Neuronal stem cell (in vitro differentiated cells): ENCODE measurements at regions not wholly inside any gene's neighbourhood (a gene's known extent, or its start where the extent isn't known, plus 50 kb on each side); places are given as distances from the start of the nearest gene placed in this dataset.

Source experiments
- DNase-seq: peaks from one replicate; pipeline ENCODE4 v3.0.0-alpha.2; 2013; ENCODE audit warnings: low spot score
- H2AFZ ChIP-seq: one replicate; pipeline ENCODE4 v1.6.1; 2013; ENCODE audit warnings: mild to moderate bottlenecking, low read length, inconsistent platforms
- H2AK5ac ChIP-seq: 2 replicates; pipeline ENCODE4 v1.6.1; 2013; ENCODE audit warnings: low read depth, mild to moderate bottlenecking, inconsistent platforms, low read length, moderate library complexity, mixed read lengths
- H2BK120ac ChIP-seq: 2 replicates; pipeline ENCODE4 v1.6.1; 2013; ENCODE audit warnings: low read depth, mild to moderate bottlenecking, inconsistent platforms, low read length, moderate library complexity, mixed read lengths
- H2BK12ac ChIP-seq: one replicate; pipeline ENCODE4 v1.6.1; 2013; ENCODE audit warnings: low read length, inconsistent platforms
- H2BK15ac ChIP-seq: 2 replicates; pipeline ENCODE4 v1.6.1; 2013; ENCODE audit warnings: mild to moderate bottlenecking, low read length, inconsistent platforms, mixed read lengths
- H2BK5ac ChIP-seq: one replicate; pipeline ENCODE4 v1.6.1; 2013; ENCODE audit warnings: inconsistent platforms, mild to moderate bottlenecking, low read length, moderate library complexity
- H3K14ac ChIP-seq: one replicate; pipeline ENCODE4 v1.6.1; 2013; ENCODE audit warnings: low read length, inconsistent platforms
- H3K18ac ChIP-seq: 2 replicates; pipeline ENCODE4 v1.6.1; 2013; ENCODE audit warnings: low read length, inconsistent platforms
- H3K23ac ChIP-seq: 2 replicates; pipeline ENCODE4 v1.6.1; 2013; ENCODE audit warnings: low read depth, mild to moderate bottlenecking, mixed read lengths, low read length, inconsistent platforms; ENCODE audit not compliant: poor library complexity
- H3K27ac ChIP-seq: replicated peaks from 3 replicates; pipeline ENCODE4 v1.5.1; 2013; ENCODE audit warnings: low read length, inconsistent platforms
- H3K27me3 ChIP-seq, 3 experiments: 2 replicates each; pipeline ENCODE4 v1.6.1; 2013; ENCODE audit warnings: low read length in 3 of 3, mild to moderate bottlenecking in 2 of 3, inconsistent platforms in 1 of 3, low read depth in 1 of 3, mixed read lengths in 1 of 3, moderate library complexity in 1 of 3; ENCODE audit not compliant: control insufficient read depth in 3 of 3, insufficient read depth in 3 of 3
- H3K36me3 ChIP-seq, 2 donors: replicated peaks in 1 of 2; 2 replicates each; pipeline ENCODE4 v1.6.1; 2013; ENCODE audit warnings: low read length in 2 of 2; ENCODE audit not compliant: control insufficient read depth in 2 of 2, insufficient read depth in 2 of 2
- H3K4ac ChIP-seq: 2 replicates; pipeline ENCODE4 v1.6.1; 2013; ENCODE audit warnings: inconsistent platforms, mild to moderate bottlenecking, low read length, moderate library complexity
- H3K4me1 ChIP-seq, 2 donors: 1 replicate in 1 of 2; 2 replicates in 1 of 2; pipeline ENCODE4 v1.6.1; 2013; ENCODE audit warnings: low read length in 2 of 2, low read depth in 1 of 2; ENCODE audit not compliant: control insufficient read depth in 2 of 2, insufficient read depth in 1 of 2
- H3K4me2 ChIP-seq: one replicate; pipeline ENCODE4 v1.6.1; 2013; ENCODE audit warnings: mild to moderate bottlenecking, low read length, inconsistent platforms; ENCODE audit not compliant: insufficient read depth, poor library complexity, severe bottlenecking
- H3K4me3 ChIP-seq, 2 donors: 2 replicates each; pipeline ENCODE4 v1.5.1; 2013; ENCODE audit warnings: low read length in 2 of 2, mild to moderate bottlenecking in 2 of 2, inconsistent platforms in 1 of 2, moderate library complexity in 1 of 2
- H3K79me1 ChIP-seq: one replicate; pipeline ENCODE4 v1.6.1; 2013; ENCODE audit warnings: low read depth, mild to moderate bottlenecking, inconsistent platforms, low read length, moderate library complexity
- H3K9ac ChIP-seq: one replicate; pipeline ENCODE4 v1.6.1; 2013; ENCODE audit warnings: mild to moderate bottlenecking, low read depth, low read length, inconsistent platforms; ENCODE audit not compliant: poor library complexity
- H3K9me3 ChIP-seq, 2 donors: replicated peaks in 1 of 2; 2 replicates each; pipeline versions ENCODE3 to v1.6.1; 2013; ENCODE audit warnings: low read length in 2 of 2, mild to moderate bottlenecking in 2 of 2, inconsistent platforms in 1 of 2, low read depth in 1 of 2, mixed read lengths in 1 of 2, moderate library complexity in 1 of 2; ENCODE audit not compliant: control insufficient read depth in 2 of 2, insufficient read depth in 1 of 2
- H4K8ac ChIP-seq: one replicate; pipeline ENCODE4 v1.6.1; 2013; ENCODE audit warnings: low read depth, mild to moderate bottlenecking, inconsistent platforms, low read length, moderate library complexity
- H4K91ac ChIP-seq: one replicate; pipeline ENCODE4 v1.6.1; 2013; ENCODE audit warnings: low read length, low read depth, mild to moderate bottlenecking, inconsistent platforms; ENCODE audit not compliant: poor library complexity
- WGBS, 2 donors: extraction: QIAGEN DNeasy Blood & Tissue Kit; methylation state at CpG; one replicate each; pipeline ENCODE4 v1.1.7; 2013; ENCODE audit warnings: missing lambda C conversion rate in 2 of 2, mixed read lengths in 1 of 2; ENCODE audit not compliant: insufficient read length in 2 of 2, insufficient replicate concordance in 1 of 2; ENCODE audit errors: extremely low coverage in 2 of 2; 5-methylcytosine and 5-hydroxymethylcytosine counted together

DNA sequence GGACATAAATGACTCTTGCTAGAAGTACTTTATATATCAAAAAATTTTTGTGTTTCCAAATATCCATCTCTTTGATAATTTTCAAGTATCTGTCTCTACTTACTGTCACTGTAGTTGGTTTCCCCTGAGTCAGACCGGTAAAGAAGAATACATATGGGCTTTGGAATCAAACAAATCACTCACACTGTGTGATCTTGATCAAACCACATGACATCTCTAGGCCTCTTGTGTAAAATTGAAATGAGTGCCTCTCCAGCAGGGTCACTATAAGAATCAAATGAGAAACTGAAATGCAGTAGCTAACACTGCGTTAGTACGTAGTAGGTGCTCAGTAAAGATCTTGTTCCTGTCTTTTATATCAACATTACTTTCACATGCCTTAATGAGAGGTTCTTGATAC, 314.6 kb upstream of the STT3B start:
- Histone ChIP-seq H3K9ac (no peak overlapping the region), H2BK12ac (no peak overlapping the region), H4K91ac (no peak overlapping the region), H3K18ac (no peak overlapping the region), H3K79me1 (no peaks in the 10 kb centered on the region), H3K27ac (no peak overlapping the region), H3K4me1 (peaks cover 2 to 5% of the 10 kb centered on the region in 2 donors), H3K4me2 (no peak overlapping the region), H3K4me3 (no peak overlapping the region), H3K23ac (no peak overlapping the region), H2BK120ac (no peak overlapping the region), H4K8ac (no peak overlapping the region), H2BK5ac (no peak overlapping the region), H3K14ac (no peak overlapping the region), H3K4ac (no peak overlapping the region), H3K36me3 (no peaks in the 10 kb centered on the region), H2AK5ac (no peak overlapping the region), H2AFZ (no peak overlapping the region), H3K27me3 (no peaks in the 10 kb centered on the region), H3K9me3 (no peaks in the 10 kb centered on the region), H2BK15ac (no peak overlapping the region)
- no peak for DNase-seq
- WGBS, 2 donors, result no CpG with 5 or more reads among the region's 3 CpGs

DNA sequence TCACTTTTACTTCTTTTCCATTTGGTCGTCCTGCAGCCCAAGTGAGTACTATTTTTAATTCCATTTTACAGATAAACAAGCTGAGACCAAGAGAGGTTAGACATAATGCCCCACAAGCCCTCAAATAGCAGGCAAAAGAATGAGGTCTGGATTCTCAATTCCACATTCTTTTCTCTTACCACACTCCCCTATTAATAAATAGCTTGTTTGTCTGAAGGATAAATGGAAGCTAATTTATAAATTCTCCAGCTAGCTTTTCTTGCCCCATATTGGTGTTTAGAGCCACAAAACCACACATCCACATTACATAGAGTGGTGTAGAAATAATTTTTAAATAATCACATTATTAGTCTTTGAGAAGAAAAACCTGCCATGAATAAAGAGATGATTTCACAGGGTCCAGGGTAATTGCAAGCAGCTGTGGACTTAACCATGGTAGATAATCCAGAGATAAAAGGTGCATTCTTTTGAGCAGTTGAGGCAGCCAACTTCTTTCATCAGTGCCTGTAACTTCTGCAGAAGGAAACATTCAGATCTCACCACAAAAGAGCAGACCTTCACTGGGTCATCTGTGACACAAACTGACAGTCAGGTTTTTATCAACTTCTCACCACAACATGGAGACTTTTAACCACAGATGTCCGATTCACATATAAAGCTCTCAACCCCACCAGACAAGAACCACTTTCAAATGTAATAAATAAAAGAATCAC, 313.4 kb upstream of the STT3B start:
- no peak overlapping the region for H3K4ac ChIP-seq
- H2BK12ac ChIP-seq, result no peak overlapping the region
- no peak for DNase-seq
- H3K36me3 ChIP-seq, result no peaks in the 10 kb centered on the region
- H2BK120ac ChIP-seq, result no peak overlapping the region
- no peaks in the 10 kb centered on the region for H3K79me1 ChIP-seq
- no peak overlapping the region for H2AK5ac ChIP-seq
- no peak overlapping the region for H4K8ac ChIP-seq
- no peak overlapping the region for H3K4me3 ChIP-seq
- no peak overlapping the region for H3K9ac ChIP-seq
- H2BK5ac ChIP-seq, result no peak overlapping the region
- no peak overlapping the region for H3K14ac ChIP-seq
- no CpG with 5 or more reads among the region's 2 CpGs for WGBS, 2 donors
- H3K27ac ChIP-seq, result no peak overlapping the region
- no peaks in the 10 kb centered on the region for H3K27me3 ChIP-seq
- H4K91ac ChIP-seq, result no peak overlapping the region
- no peak overlapping the region for H3K4me2 ChIP-seq
- no peak overlapping the region for H2AFZ ChIP-seq
- peaks cover 2 to 5% of the 10 kb centered on the region in 2 donors for H3K4me1 ChIP-seq
- H2BK15ac ChIP-seq, result no peak overlapping the region
- H3K9me3 ChIP-seq, result no peaks in the 10 kb centered on the region
- no peak overlapping the region for H3K18ac ChIP-seq
- no peak overlapping the region for H3K23ac ChIP-seq

DNA sequence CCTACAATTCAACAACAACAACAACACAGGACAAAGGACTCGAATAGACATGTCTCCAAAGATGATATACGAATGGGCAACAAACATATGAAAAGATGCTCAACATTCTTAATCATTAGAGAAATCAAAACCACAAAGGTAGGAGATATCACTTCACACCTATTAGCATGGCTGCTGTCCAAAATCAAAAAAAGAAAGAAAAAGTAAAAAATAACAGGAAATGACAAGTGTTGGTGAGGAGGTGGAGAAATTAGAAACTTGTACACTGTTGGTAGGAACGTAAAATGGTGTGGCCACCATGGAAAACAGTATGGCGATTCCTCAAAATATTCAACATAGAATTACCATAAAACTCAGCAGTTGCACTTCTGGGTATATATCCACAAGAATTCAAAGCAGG, 312.3 kb upstream of the STT3B start:
- H3K27ac ChIP-seq, result no peak overlapping the region
- H2BK120ac ChIP-seq, result no peak overlapping the region
- H3K4me1 ChIP-seq, result peaks cover 0 to 4% of the 10 kb centered on the region in 2 donors
- DNase-seq, result no peak
- H2BK5ac ChIP-seq, result no peak overlapping the region
- no peaks in the 10 kb centered on the region for H3K9me3 ChIP-seq
- no peaks in the 10 kb centered on the region for H3K27me3 ChIP-seq
- no peaks in the 10 kb centered on the region for H3K79me1 ChIP-seq
- H4K8ac ChIP-seq, result no peak overlapping the region
- H2BK15ac ChIP-seq, result no peak overlapping the region
- no peak overlapping the region for H3K23ac ChIP-seq
- H3K18ac ChIP-seq, result no peak overlapping the region
- no peak overlapping the region for H2BK12ac ChIP-seq
- H2AK5ac ChIP-seq, result no peak overlapping the region
- H4K91ac ChIP-seq, result no peak overlapping the region
- no peak overlapping the region for H3K4me2 ChIP-seq
- no peak overlapping the region for H3K4me3 ChIP-seq
- H2AFZ ChIP-seq, result no peak overlapping the region
- no peak overlapping the region for H3K14ac ChIP-seq
- no peak overlapping the region for H3K4ac ChIP-seq
- no CpG with 5 or more reads among the region's 4 CpGs for WGBS, 2 donors
- no peaks in the 10 kb centered on the region for H3K36me3 ChIP-seq
- H3K9ac ChIP-seq, result no peak overlapping the region

DNA sequence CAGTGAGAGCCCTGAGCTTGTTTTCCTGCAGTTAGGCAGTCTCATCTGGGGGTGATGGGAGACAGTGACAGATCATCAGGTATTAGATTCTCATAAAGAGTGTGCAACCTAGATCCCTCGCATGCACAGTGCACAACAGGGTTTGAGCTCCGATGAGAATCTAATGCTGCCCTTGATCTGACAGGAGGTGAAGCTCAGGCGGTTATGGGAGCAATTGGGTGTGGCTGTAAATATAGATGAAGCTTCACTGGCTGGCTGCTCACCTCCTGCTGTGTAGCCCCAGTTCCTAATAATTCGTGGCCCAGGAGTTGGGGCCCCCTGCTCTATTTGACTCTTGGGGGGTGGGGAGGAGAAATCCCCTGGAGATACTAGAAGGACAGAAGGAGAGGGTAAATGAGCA, 309.4 kb upstream of the STT3B start:
- Histone ChIP-seq H3K9ac (no peak overlapping the region), H3K36me3 (no peaks in the 10 kb centered on the region), H2AK5ac (no peak overlapping the region), H3K79me1 (no peaks in the 10 kb centered on the region), H2BK15ac (no peak overlapping the region), H2BK120ac (no peak overlapping the region), H3K18ac (no peak overlapping the region), H3K4me3 (no peak overlapping the region), H4K8ac (no peak overlapping the region), H2BK12ac (no peak overlapping the region), H3K4me2 (no peak overlapping the region), H2BK5ac (no peak overlapping the region), H2AFZ (no peak overlapping the region), H3K23ac (no peak overlapping the region), H3K4ac (no peak overlapping the region), H3K9me3 (no peaks in the 10 kb centered on the region), H3K27me3 (no peaks in the 10 kb centered on the region), H3K27ac (no peak overlapping the region), H3K14ac (no peak overlapping the region), H3K4me1 (peaks cover 0 to 2% of the 10 kb centered on the region in 2 donors), H4K91ac (no peak overlapping the region)
- no peak for DNase-seq
- WGBS, 2 donors, result no CpG with 5 or more reads among the region's 4 CpGs
